ENCODE measurements at regions not wholly inside any gene's neighbourhood (a gene's known extent, or its start where the extent isn't known, plus 50 kb on each side); places are given as distances from the start of the nearest gene placed in this dataset.

GRCh38 chr3:144142151-144142840 lies 170.7 kb downstream of the DIPK2A start:
- peak; percentile 48 for DNase-seq

- no peak for DNase-seq
These were observed 176.7 kb downstream of the DIPK2A start for GRCh38 chr3:144148356-144148755.

- no peak for DNase-seq
These were observed 180.4 kb downstream of the DIPK2A start for GRCh38 chr3:144151983-144152382.

- DNase-seq: no peak
These were observed 189.0 kb downstream of the DIPK2A start for GRCh38 chr3:144160627-144161026.

- DNase-seq: no peak
These were observed 190.4 kb downstream of the DIPK2A start for GRCh38 chr3:144162042-144162441.

- no peak for DNase-seq
These were observed 192.7 kb downstream of the DIPK2A start for GRCh38 chr3:144164352-144164751.

GRCh38 chr3:144165482-144165881 lies 193.9 kb downstream of the DIPK2A start:
- no peak for DNase-seq

- DNase-seq: no peak
These were observed 196.0 kb downstream of the DIPK2A start for GRCh38 chr3:144167634-144168033.

- DNase-seq: no peak
These were observed 201.9 kb downstream of the DIPK2A start for GRCh38 chr3:144173491-144173890.

- no peak for DNase-seq
These were observed 204.2 kb downstream of the DIPK2A start for GRCh38 chr3:144175644-144176425.

GRCh38 chr3:144177649-144178048 lies 206.0 kb downstream of the DIPK2A start:
- no peak for DNase-seq

GRCh38 chr3:144178607-144179006 lies 207.0 kb downstream of the DIPK2A start:
- DNase-seq: no peak

- DNase-seq: no peak
These were observed 209.4 kb downstream of the DIPK2A start for GRCh38 chr3:144181062-144181461.

- DNase-seq: no peak
These were observed 210.9 kb downstream of the DIPK2A start for GRCh38 chr3:144182501-144182900.

- no peak for DNase-seq
These were observed 213.7 kb downstream of the DIPK2A start for GRCh38 chr3:144185276-144185675.

GRCh38 chr3:144187531-144188210 lies 216.0 kb downstream of the DIPK2A start:
- DNase-seq: no peak

- no peak for DNase-seq
These were observed 217.4 kb downstream of the DIPK2A start for GRCh38 chr3:144189044-144189443.

- no peak for DNase-seq
These were observed 225.5 kb downstream of the DIPK2A start for GRCh38 chr3:144197116-144197515.

- DNase-seq: no peak
These were observed 226.0 kb downstream of the DIPK2A start for GRCh38 chr3:144197582-144197981.

- no peak for DNase-seq
These were observed 228.4 kb downstream of the DIPK2A start for GRCh38 chr3:144200004-144200403.

- DNase-seq: no peak
These were observed 228.8 kb downstream of the DIPK2A start for GRCh38 chr3:144200466-144200865.

GRCh38 chr3:144221761-144222160 lies 250.1 kb downstream of the DIPK2A start:
- no peak for DNase-seq

GRCh38 chr3:144229330-144229729 lies 257.7 kb downstream of the DIPK2A start:
- no peak for DNase-seq

Data from muscle of arm (tissue), 1 donor.